Spinal cord (tissue), 9 donors: ENCODE measurements at regions not wholly inside any gene's neighbourhood (a gene's known extent, or its start where the extent isn't known, plus 50 kb on each side); places are given as distances from the start of the nearest gene placed in this dataset.
"Not testable (repeated sequence)": the region's sequence is repeated elsewhere in the genome, so short reads cannot be mapped to it uniquely, and the experiment has no call there.

ENCODE experiments used
- DNase-seq, 6 donors: peaks; one replicate each; pipeline versions ENCODE4 v3.0.0 to v3.0.0-alpha.2; 2013 to 2015; ENCODE audit warnings: low spot score in 6 of 6, low read depth in 4 of 6
- H3K27ac ChIP-seq: one replicate; pipeline ENCODE4 v1.5.1; 2013; ENCODE audit warnings: low read depth, low read length, control low read depth
- H3K27me3 ChIP-seq: one replicate; pipeline ENCODE4 v1.6.1; 2013; ENCODE audit warnings: low read length; ENCODE audit not compliant: control insufficient read depth, insufficient read depth
- H3K36me3 ChIP-seq: one replicate; pipeline ENCODE4 v1.6.1; 2013; ENCODE audit warnings: low read length; ENCODE audit not compliant: control insufficient read depth, insufficient read depth
- H3K4me1 ChIP-seq: one replicate; pipeline ENCODE4 v1.6.1; 2013; ENCODE audit warnings: low read length; ENCODE audit not compliant: control insufficient read depth, insufficient read depth
- H3K4me3 ChIP-seq: one replicate; pipeline ENCODE4 v1.5.1; 2013; ENCODE audit warnings: low read depth, low read length, control low read depth
- H3K9me3 ChIP-seq: one replicate; pipeline ENCODE4 v1.6.1; 2013; ENCODE audit warnings: low read length; ENCODE audit not compliant: control insufficient read depth, insufficient read depth
- WGBS: methylation state at CpG from one replicate; pipeline ENCODE4 v1.1.5; 2013; ENCODE audit warnings: missing lambda C conversion rate; ENCODE audit not compliant: insufficient coverage; 5-methylcytosine and 5-hydroxymethylcytosine counted together
- donor health status: healthy.

- not testable (repeated sequence) for DNase-seq, H3K27me3 ChIP-seq, H3K4me3 ChIP-seq, H3K36me3 ChIP-seq, H3K27ac ChIP-seq, H3K4me1 ChIP-seq, H3K9me3 ChIP-seq
- 59% methylated on average over 2 of the region's 3 CpGs for WGBS
Observed at GRCh38 chr2:8446751-8447150, 235.1 kb upstream of the ID2 start.

- no peaks in the 10 kb centered on the region for H3K27me3 ChIP-seq
- no peak for DNase-seq
- no peaks in the 10 kb centered on the region for H3K9me3 ChIP-seq
- 81% methylated on average over 3 of the region's 3 CpGs for WGBS
- no peaks in the 10 kb centered on the region for H3K36me3 ChIP-seq
- H3K4me3 ChIP-seq: no peak overlapping the region
- no peaks in the 10 kb centered on the region for H3K4me1 ChIP-seq
- H3K27ac ChIP-seq: no peak overlapping the region
Observed at GRCh38 chr2:8447610-8448221, 234.1 kb upstream of the ID2 start.

GRCh38 chr2:8448824-8449556, 232.9 kb upstream of the ID2 start:
- H3K9me3 ChIP-seq: no peaks in the 10 kb centered on the region
- no peaks in the 10 kb centered on the region for H3K36me3 ChIP-seq
- DNase-seq: peak in 1 of 6 donors; percentile 75
- no peak overlapping the region for H3K4me3 ChIP-seq
- no peaks in the 10 kb centered on the region for H3K27me3 ChIP-seq
- H3K27ac ChIP-seq: no peak overlapping the region
- peaks cover 3% of the 10 kb centered on the region for H3K4me1 ChIP-seq
- WGBS: 45% methylated on average over 7 of the region's 10 CpGs

GRCh38 chr2:8451273-8451672, 230.6 kb upstream of the ID2 start:
- Histone ChIP-seq H3K4me1 (peaks cover 20% of the 10 kb centered on the region), H3K36me3 (no peaks in the 10 kb centered on the region), H3K4me3 (no peak overlapping the region), H3K9me3 (no peaks in the 10 kb centered on the region), H3K27ac (no peak overlapping the region), H3K27me3 (no peaks in the 10 kb centered on the region)
- no peak for DNase-seq
- 96% methylated on average over 4 of the region's 5 CpGs for WGBS

- no peak for DNase-seq
- Histone ChIP-seq H3K4me3 (no peak overlapping the region), H3K9me3 (no peaks in the 10 kb centered on the region), H3K27ac (no peak overlapping the region), H3K27me3 (no peaks in the 10 kb centered on the region), H3K36me3 (no peaks in the 10 kb centered on the region), H3K4me1 (peaks cover 28% of the 10 kb centered on the region)
- WGBS: 85% methylated on average over 5 of the region's 5 CpGs
Observed at GRCh38 chr2:8452296-8452695, 229.6 kb upstream of the ID2 start.

- H3K4me1 ChIP-seq: peaks cover 33% of the 10 kb centered on the region
- no peak overlapping the region for H3K4me3 ChIP-seq
- H3K9me3 ChIP-seq: no peaks in the 10 kb centered on the region
- no peak overlapping the region for H3K27ac ChIP-seq
- H3K36me3 ChIP-seq: no peaks in the 10 kb centered on the region
- H3K27me3 ChIP-seq: peaks cover 4% of the 10 kb centered on the region
- 72% methylated on average over 7 of the region's 15 CpGs for WGBS
- DNase-seq: no peak
Observed at GRCh38 chr2:8452979-8453903, 228.6 kb upstream of the ID2 start.

GRCh38 chr2:8453904-8454302, 228.0 kb upstream of the ID2 start:
- no peak for DNase-seq
- H3K27me3 ChIP-seq: peaks cover 4% of the 10 kb centered on the region
- no peak overlapping the region for H3K4me3 ChIP-seq
- H3K27ac ChIP-seq: no peak overlapping the region
- H3K36me3 ChIP-seq: no peaks in the 10 kb centered on the region
- 98% methylated on average over 7 of the region's 12 CpGs for WGBS
- H3K9me3 ChIP-seq: no peaks in the 10 kb centered on the region
- peaks cover 33% of the 10 kb centered on the region for H3K4me1 ChIP-seq

GRCh38 chr2:8454797-8455196, 227.1 kb upstream of the ID2 start:
- no peaks in the 10 kb centered on the region for H3K36me3 ChIP-seq
- H3K9me3 ChIP-seq: no peaks in the 10 kb centered on the region
- WGBS: 85% methylated on average over 5 of the region's 6 CpGs
- peaks cover 33% of the 10 kb centered on the region for H3K4me1 ChIP-seq
- H3K27me3 ChIP-seq: peaks cover 6% of the 10 kb centered on the region
- no peak overlapping the region for H3K27ac ChIP-seq
- no peak overlapping the region for H3K4me3 ChIP-seq
- no peak for DNase-seq

GRCh38 chr2:8455236-8456150, 226.4 kb upstream of the ID2 start:
- H3K4me1 ChIP-seq: peaks cover 33% of the 10 kb centered on the region
- no peak for DNase-seq
- 83% methylated on average over 18 of the region's 23 CpGs for WGBS
- no peaks in the 10 kb centered on the region for H3K36me3 ChIP-seq
- peaks cover 6% of the 10 kb centered on the region for H3K27me3 ChIP-seq
- H3K9me3 ChIP-seq: no peaks in the 10 kb centered on the region
- H3K4me3 ChIP-seq: no peak overlapping the region
- H3K27ac ChIP-seq: no peak overlapping the region
